Neuronal stem cell (in vitro differentiated cells): ENCODE measurements at regions not wholly inside any gene's neighbourhood (a gene's known extent, or its start where the extent isn't known, plus 50 kb on each side); places are given as distances from the start of the nearest gene placed in this dataset.

ENCODE experiments used
- DNase-seq: peaks from one replicate; pipeline ENCODE4 v3.0.0-alpha.2; 2013; ENCODE audit warnings: low spot score
- H2AFZ ChIP-seq: one replicate; pipeline ENCODE4 v1.6.1; 2013; ENCODE audit warnings: mild to moderate bottlenecking, low read length, inconsistent platforms
- H2AK5ac ChIP-seq: 2 replicates; pipeline ENCODE4 v1.6.1; 2013; ENCODE audit warnings: low read depth, mild to moderate bottlenecking, inconsistent platforms, low read length, moderate library complexity, mixed read lengths
- H2BK120ac ChIP-seq: 2 replicates; pipeline ENCODE4 v1.6.1; 2013; ENCODE audit warnings: low read depth, mild to moderate bottlenecking, inconsistent platforms, low read length, moderate library complexity, mixed read lengths
- H2BK12ac ChIP-seq: one replicate; pipeline ENCODE4 v1.6.1; 2013; ENCODE audit warnings: low read length, inconsistent platforms
- H2BK15ac ChIP-seq: 2 replicates; pipeline ENCODE4 v1.6.1; 2013; ENCODE audit warnings: mild to moderate bottlenecking, low read length, inconsistent platforms, mixed read lengths
- H2BK5ac ChIP-seq: one replicate; pipeline ENCODE4 v1.6.1; 2013; ENCODE audit warnings: inconsistent platforms, mild to moderate bottlenecking, low read length, moderate library complexity
- H3K14ac ChIP-seq: one replicate; pipeline ENCODE4 v1.6.1; 2013; ENCODE audit warnings: low read length, inconsistent platforms
- H3K18ac ChIP-seq: 2 replicates; pipeline ENCODE4 v1.6.1; 2013; ENCODE audit warnings: low read length, inconsistent platforms
- H3K23ac ChIP-seq: 2 replicates; pipeline ENCODE4 v1.6.1; 2013; ENCODE audit warnings: low read depth, mild to moderate bottlenecking, mixed read lengths, low read length, inconsistent platforms; ENCODE audit not compliant: poor library complexity
- H3K27ac ChIP-seq: replicated peaks from 3 replicates; pipeline ENCODE4 v1.5.1; 2013; ENCODE audit warnings: low read length, inconsistent platforms
- H3K27me3 ChIP-seq, 3 experiments: 2 replicates each; pipeline ENCODE4 v1.6.1; 2013; ENCODE audit warnings: low read length in 3 of 3, mild to moderate bottlenecking in 2 of 3, inconsistent platforms in 1 of 3, low read depth in 1 of 3, mixed read lengths in 1 of 3, moderate library complexity in 1 of 3; ENCODE audit not compliant: control insufficient read depth in 3 of 3, insufficient read depth in 3 of 3
- H3K36me3 ChIP-seq, 2 donors: replicated peaks in 1 of 2; 2 replicates each; pipeline ENCODE4 v1.6.1; 2013; ENCODE audit warnings: low read length in 2 of 2; ENCODE audit not compliant: control insufficient read depth in 2 of 2, insufficient read depth in 2 of 2
- H3K4ac ChIP-seq: 2 replicates; pipeline ENCODE4 v1.6.1; 2013; ENCODE audit warnings: inconsistent platforms, mild to moderate bottlenecking, low read length, moderate library complexity
- H3K4me1 ChIP-seq, 2 donors: 1 replicate in 1 of 2; 2 replicates in 1 of 2; pipeline ENCODE4 v1.6.1; 2013; ENCODE audit warnings: low read length in 2 of 2, low read depth in 1 of 2; ENCODE audit not compliant: control insufficient read depth in 2 of 2, insufficient read depth in 1 of 2
- H3K4me2 ChIP-seq: one replicate; pipeline ENCODE4 v1.6.1; 2013; ENCODE audit warnings: mild to moderate bottlenecking, low read length, inconsistent platforms; ENCODE audit not compliant: insufficient read depth, poor library complexity, severe bottlenecking
- H3K4me3 ChIP-seq, 2 donors: 2 replicates each; pipeline ENCODE4 v1.5.1; 2013; ENCODE audit warnings: low read length in 2 of 2, mild to moderate bottlenecking in 2 of 2, inconsistent platforms in 1 of 2, moderate library complexity in 1 of 2
- H3K79me1 ChIP-seq: one replicate; pipeline ENCODE4 v1.6.1; 2013; ENCODE audit warnings: low read depth, mild to moderate bottlenecking, inconsistent platforms, low read length, moderate library complexity
- H3K9ac ChIP-seq: one replicate; pipeline ENCODE4 v1.6.1; 2013; ENCODE audit warnings: mild to moderate bottlenecking, low read depth, low read length, inconsistent platforms; ENCODE audit not compliant: poor library complexity
- H3K9me3 ChIP-seq, 2 donors: replicated peaks in 1 of 2; 2 replicates each; pipeline versions ENCODE3 to v1.6.1; 2013; ENCODE audit warnings: low read length in 2 of 2, mild to moderate bottlenecking in 2 of 2, inconsistent platforms in 1 of 2, low read depth in 1 of 2, mixed read lengths in 1 of 2, moderate library complexity in 1 of 2; ENCODE audit not compliant: control insufficient read depth in 2 of 2, insufficient read depth in 1 of 2
- H4K8ac ChIP-seq: one replicate; pipeline ENCODE4 v1.6.1; 2013; ENCODE audit warnings: low read depth, mild to moderate bottlenecking, inconsistent platforms, low read length, moderate library complexity
- H4K91ac ChIP-seq: one replicate; pipeline ENCODE4 v1.6.1; 2013; ENCODE audit warnings: low read length, low read depth, mild to moderate bottlenecking, inconsistent platforms; ENCODE audit not compliant: poor library complexity
- WGBS, 2 donors: extraction: QIAGEN DNeasy Blood & Tissue Kit; methylation state at CpG; one replicate each; pipeline ENCODE4 v1.1.7; 2013; ENCODE audit warnings: missing lambda C conversion rate in 2 of 2, mixed read lengths in 1 of 2; ENCODE audit not compliant: insufficient read length in 2 of 2, insufficient replicate concordance in 1 of 2; ENCODE audit errors: extremely low coverage in 2 of 2; 5-methylcytosine and 5-hydroxymethylcytosine counted together

GRCh38 chr1:200272481-200273068 lies 137.3 kb downstream of the ZNF281 start:
- Histone ChIP-seq H3K4ac (no peak overlapping the region), H3K4me2 (no peak overlapping the region), H3K79me1 (no peaks in the 10 kb centered on the region), H3K27me3 (no peaks in the 10 kb centered on the region), H3K36me3 (no peaks in the 10 kb centered on the region), H2AFZ (no peak overlapping the region), H3K9me3 (no peaks in the 10 kb centered on the region), H2BK12ac (no peak overlapping the region), H3K9ac (no peak overlapping the region), H3K23ac (no peak overlapping the region), H3K4me1 (peaks cover 0 to 7% of the 10 kb centered on the region in 2 donors), H3K14ac (no peak overlapping the region), H3K27ac (no peak overlapping the region), H2AK5ac (no peak overlapping the region), H4K91ac (no peak overlapping the region), H4K8ac (no peak overlapping the region), H3K18ac (no peak overlapping the region), H2BK15ac (no peak overlapping the region), H2BK120ac (no peak overlapping the region), H2BK5ac (no peak overlapping the region), H3K4me3 (no peak overlapping the region)
- no CpG with 5 or more reads among the region's 4 CpGs for WGBS, 2 donors
- no peak for DNase-seq

GRCh38 chr1:200269256-200269655 lies 140.6 kb downstream of the ZNF281 start:
- Histone ChIP-seq H3K14ac (no peak overlapping the region), H3K27me3 (no peaks in the 10 kb centered on the region), H3K36me3 (no peaks in the 10 kb centered on the region), H2BK5ac (no peak overlapping the region), H2BK120ac (no peak overlapping the region), H2BK12ac (no peak overlapping the region), H2AFZ (no peak overlapping the region), H3K18ac (no peak overlapping the region), H3K23ac (no peak overlapping the region), H3K9ac (no peak overlapping the region), H4K91ac (no peak overlapping the region), H2AK5ac (no peak overlapping the region), H3K27ac (no peak overlapping the region), H3K9me3 (no peaks in the 10 kb centered on the region), H4K8ac (no peak overlapping the region), H3K4ac (no peak overlapping the region), H3K4me1 (peaks cover 0 to 2% of the 10 kb centered on the region in 2 donors), H3K4me2 (no peak overlapping the region), H3K4me3 (no peak overlapping the region), H3K79me1 (no peaks in the 10 kb centered on the region), H2BK15ac (no peak overlapping the region)
- DNase-seq, result no peak
- WGBS, 2 donors, result no CpG with 5 or more reads among the region's 1 CpG

DNA sequence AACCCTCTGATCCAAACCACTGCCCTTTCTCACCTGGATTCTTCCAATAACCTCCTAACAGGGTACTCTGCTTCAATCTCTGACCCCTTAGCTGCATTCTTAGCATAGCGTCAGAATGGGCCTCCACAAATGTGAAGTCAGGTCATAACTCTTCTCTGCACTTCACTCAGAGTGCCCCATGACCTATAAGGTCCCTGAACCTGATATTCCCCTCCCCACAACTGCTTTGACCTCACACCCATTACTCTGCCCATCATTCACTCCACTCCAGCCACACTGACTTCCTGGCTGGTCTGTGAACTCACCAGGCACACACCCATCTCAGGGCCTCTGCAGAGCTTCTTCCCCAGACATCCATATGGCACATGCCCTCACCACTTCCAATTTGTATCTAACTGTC lies 141.9 kb downstream of the ZNF281 start:
- no peak overlapping the region for H3K23ac ChIP-seq
- no peaks in the 10 kb centered on the region for H3K4me1 ChIP-seq

DNA sequence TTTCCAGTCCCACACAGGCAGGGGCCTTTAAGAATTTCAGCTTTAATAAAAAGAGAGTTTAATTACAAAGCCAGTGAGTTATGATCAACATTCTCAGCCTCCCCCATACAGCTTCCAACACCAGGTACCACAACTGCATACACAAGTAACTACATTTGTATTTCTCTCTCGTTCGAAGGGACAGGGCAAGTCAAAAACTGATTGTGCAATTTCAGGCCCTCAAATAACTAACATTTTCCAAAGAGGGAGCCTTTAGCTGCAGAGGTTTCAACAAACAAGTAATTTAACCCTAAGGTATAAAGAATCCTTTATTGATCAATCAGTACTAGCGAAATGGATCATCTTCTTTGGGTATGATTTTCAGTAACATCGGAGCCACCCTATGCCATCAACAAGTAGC lies 142.4 kb downstream of the ZNF281 start:
- H4K91ac ChIP-seq, result no peak overlapping the region
- no peak overlapping the region for H3K18ac ChIP-seq
- no CpG with 5 or more reads among the region's 4 CpGs for WGBS, 2 donors
- no peak overlapping the region for H3K27ac ChIP-seq
- H3K9ac ChIP-seq, result no peak overlapping the region
- no peak overlapping the region for H2AK5ac ChIP-seq
- no peak overlapping the region for H2AFZ ChIP-seq
- H2BK15ac ChIP-seq, result no peak overlapping the region
- no peak for DNase-seq
- no peak overlapping the region for H3K23ac ChIP-seq
- H3K4me3 ChIP-seq, result no peak overlapping the region
- no peak overlapping the region for H4K8ac ChIP-seq
- H3K4ac ChIP-seq, result no peak overlapping the region
- H3K36me3 ChIP-seq, result no peaks in the 10 kb centered on the region
- no peaks in the 10 kb centered on the region for H3K9me3 ChIP-seq
- no peaks in the 10 kb centered on the region for H3K4me1 ChIP-seq
- no peak overlapping the region for H2BK120ac ChIP-seq
- no peak overlapping the region for H3K14ac ChIP-seq
- H2BK5ac ChIP-seq, result no peak overlapping the region
- H3K4me2 ChIP-seq, result no peak overlapping the region
- no peak overlapping the region for H2BK12ac ChIP-seq
- H3K79me1 ChIP-seq, result no peaks in the 10 kb centered on the region
- no peaks in the 10 kb centered on the region for H3K27me3 ChIP-seq

More for the DNA sequence above, 141.9 kb downstream of the ZNF281 start:
- no peaks in the 10 kb centered on the region for H3K79me1 ChIP-seq
- no peak overlapping the region for H3K4ac ChIP-seq
- no peak overlapping the region for H2BK5ac ChIP-seq
- DNase-seq, result no peak
- H2AFZ ChIP-seq, result no peak overlapping the region
- H4K91ac ChIP-seq, result no peak overlapping the region
- H3K36me3 ChIP-seq, result no peaks in the 10 kb centered on the region
- no peak overlapping the region for H3K27ac ChIP-seq
- H2BK12ac ChIP-seq, result no peak overlapping the region
- H2BK120ac ChIP-seq, result no peak overlapping the region
- H3K9me3 ChIP-seq, result no peaks in the 10 kb centered on the region
- H3K18ac ChIP-seq, result no peak overlapping the region
- no peak overlapping the region for H3K9ac ChIP-seq
- no peak overlapping the region for H2AK5ac ChIP-seq
- no CpG with 5 or more reads among the region's 1 CpG for WGBS, 2 donors
- no peaks in the 10 kb centered on the region for H3K27me3 ChIP-seq
- H3K14ac ChIP-seq, result no peak overlapping the region
- no peak overlapping the region for H3K4me3 ChIP-seq
- H2BK15ac ChIP-seq, result no peak overlapping the region
- no peak overlapping the region for H4K8ac ChIP-seq
- H3K4me2 ChIP-seq, result no peak overlapping the region
